AG09309 (cell line): ENCODE measurements at regions not wholly inside any gene's neighbourhood (a gene's known extent, or its start where the extent isn't known, plus 50 kb on each side); places are given as distances from the start of the nearest gene placed in this dataset.

ENCODE experiments used
- DNase-seq: peaks from one replicate; pipeline ENCODE4 v3.0.0-alpha.2; 2010; ENCODE audit warnings: low read depth
- H3K4me3 ChIP-seq: 2 replicates; pipeline ENCODE4 v1.5.1; 2011; ENCODE audit warnings: mild to moderate bottlenecking, low read depth, low read length, moderate library complexity; ENCODE audit not compliant: control insufficient read depth
- CTCF ChIP-seq: IDR thresholded peaks from 2 replicates; pipeline ENCODE4 v1.5.1; 2011; ENCODE audit warnings: mild to moderate bottlenecking, low read depth, low read length, inconsistent platforms; ENCODE audit not compliant: insufficient read depth, control insufficient read depth; ENCODE audit errors: missing control alignments

- no peak for TF ChIP-seq CTCF
- H3K4me3 ChIP-seq: no peak overlapping the region
- no peak for DNase-seq
Observed at GRCh38 chr2:234429265-234429664, 67.6 kb downstream of the ARL4C start.

DNA sequence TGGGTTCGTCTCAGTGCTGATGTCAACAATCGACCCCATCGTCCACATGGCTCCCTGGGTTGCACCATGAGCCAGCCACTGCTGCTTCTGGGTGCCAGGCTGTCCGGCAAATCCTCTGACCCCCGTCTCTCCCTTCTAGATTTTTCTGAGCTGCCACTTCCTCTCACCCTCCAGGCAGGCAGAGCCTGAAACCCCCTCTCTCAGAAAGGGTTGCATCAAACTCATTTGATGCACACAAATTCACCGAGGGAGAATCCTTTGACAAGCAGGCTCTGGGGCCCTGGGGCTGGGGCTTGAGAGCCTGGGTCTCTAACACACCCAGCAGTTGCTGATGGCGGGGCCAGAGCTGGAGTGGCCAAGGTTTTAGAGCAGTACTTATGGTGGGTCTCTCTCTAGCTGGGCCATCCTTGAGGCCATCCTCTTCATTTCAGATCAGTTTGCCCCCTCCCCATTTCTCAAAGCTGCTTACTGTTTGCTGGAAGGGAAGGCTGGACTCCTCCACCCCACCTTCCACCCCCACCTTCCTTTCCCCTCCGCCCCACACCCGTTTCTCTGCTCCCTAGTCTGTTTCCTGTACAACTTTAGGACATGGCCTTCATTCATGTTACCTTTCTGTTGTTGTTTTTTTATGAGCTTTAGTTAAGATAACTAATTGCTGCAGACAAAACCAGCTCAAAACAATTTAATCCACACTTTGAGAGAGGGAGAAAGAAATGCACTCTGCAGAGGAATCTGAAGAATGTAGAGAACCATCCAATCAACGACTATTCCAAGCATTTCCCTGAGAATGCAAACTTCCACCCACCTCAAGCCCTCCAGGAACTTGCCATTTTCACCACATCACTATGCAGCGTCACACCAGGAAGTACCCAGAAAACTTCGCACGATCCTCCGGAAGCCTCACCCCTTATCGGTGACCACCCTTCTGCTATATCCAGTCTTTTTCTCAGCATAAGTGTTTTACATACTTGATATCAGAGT, 69.5 kb downstream of the ARL4C start:
- TF ChIP-seq CTCF: no peak
- no peak overlapping the region for H3K4me3 ChIP-seq
- DNase-seq: peak; percentile 32

- H3K4me3 ChIP-seq: no peak overlapping the region
- DNase-seq: no peak
- no peak for TF ChIP-seq CTCF
Observed at GRCh38 chr2:234426616-234427015, 70.3 kb downstream of the ARL4C start.

- no peak for DNase-seq
- no peak for TF ChIP-seq CTCF
- H3K4me3 ChIP-seq: no peak overlapping the region
Observed at GRCh38 chr2:234425639-234426603, 71.0 kb downstream of the ARL4C start.

DNA sequence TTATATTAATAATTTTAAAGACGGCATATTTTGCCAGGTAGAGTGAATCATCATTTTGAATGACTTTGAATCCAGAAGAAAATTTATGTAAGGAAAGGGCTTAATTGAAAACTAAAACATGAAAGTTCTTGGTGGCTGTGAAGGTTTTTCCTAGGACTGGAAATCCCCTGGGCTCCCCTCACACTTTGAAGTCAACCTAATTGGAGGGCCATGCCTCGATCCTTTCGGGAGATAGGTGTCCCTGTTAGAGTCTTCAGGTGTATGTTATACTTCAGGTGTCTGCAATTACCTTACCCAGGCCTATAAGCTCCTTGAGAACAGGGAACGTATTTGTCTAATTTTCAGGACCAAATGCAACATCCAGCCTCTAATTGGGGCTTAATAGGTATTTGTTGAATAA, 73.0 kb downstream of the ARL4C start:
- TF ChIP-seq CTCF: no peak
- DNase-seq: no peak
- H3K4me3 ChIP-seq: no peak overlapping the region

- DNase-seq: no peak
- no peak overlapping the region for H3K4me3 ChIP-seq
- TF ChIP-seq CTCF: no peak
Observed at GRCh38 chr2:234422981-234423431, 73.9 kb downstream of the ARL4C start.
